GM12878 (cell line): ENCODE measurements at regions not wholly inside any gene's neighbourhood (a gene's known extent, or its start where the extent isn't known, plus 50 kb on each side); places are given as distances from the start of the nearest gene placed in this dataset.

Source experiments
- ATAC-seq: fragments of 200-7000 bp; cut with Tn5 transposase; 3 replicates; pipeline ENCODE4 v1.9.1; 2020; ENCODE audit warnings: mild to moderate bottlenecking, moderate library complexity
- BruUV-seq: library from RNA; stranded (reverse); fragments of 400-500 nt; replicated peaks from 2 replicates; lab custom pipeline; 2021; lab: Mats Ljungman, UMichigan
- CTCF ChIA-PET: fragments of 300-600 bp; sonication (Branson Sonifier 250); formaldehyde crosslinking; extraction: SDS; loops from one replicate; lab custom pipeline; 2021; ENCODE audit warnings: inconsistent platforms; lab: Yijun Ruan, JAX
- POLR2A ChIA-PET: fragments of 350-600 bp; formaldehyde crosslinking; extraction: SDS; loops from one replicate; lab custom pipeline; 2021; ENCODE audit warnings: inconsistent platforms; lab: Charles Lee
- RAD21 ChIA-PET: fragments of 300-600 bp; sonication (Branson Sonifier 250); formaldehyde crosslinking; loops from one replicate; lab custom pipeline; 2023; ENCODE audit warnings: antibody characterized with exemption; ENCODE audit not compliant: unreplicated experiment; lab: Charles Lee
- SMC1A ChIA-PET: fragments of 300-600 bp; sonication (Branson Sonifier 250); formaldehyde crosslinking; loops from one replicate; lab custom pipeline; 2023; ENCODE audit not compliant: unreplicated experiment, uncharacterized antibody; lab: Charles Lee
- DNase-seq: peaks from one replicate; pipeline ENCODE4 v3.0.0-alpha.2; 2011; ENCODE audit warnings: low read depth, low spot score
- FAIRE-seq: peaks from 3 replicates; lab custom pipeline; 2011; peaks lifted over from hg19 to GRCh38; lab: Jason Lieb, UNC
- H2AFZ ChIP-seq: 2 replicates; pipeline ENCODE4 v1.6.0; 2011; ENCODE audit warnings: low read depth, low read length, control low read depth; ENCODE audit not compliant: control insufficient read depth
- H3K27ac ChIP-seq: 2 replicates; pipeline ENCODE4 v1.5.1; 2011; ENCODE audit warnings: control low read depth; ENCODE audit not compliant: control insufficient read depth, insufficient read depth
- H3K27me3 ChIP-seq, 2 experiments: replicated peaks in 1 of 2; 2 replicates each; pipeline versions ENCODE4 v1.6.0 to v1.6.1; 2011; ENCODE audit warnings: low read length in 1 of 2; ENCODE audit not compliant: control insufficient read depth in 2 of 2, insufficient read depth in 2 of 2
- H3K36me3 ChIP-seq, 2 experiments: 2 replicates each; pipeline ENCODE4 v1.5.1; 2011; ENCODE audit warnings: low read length in 1 of 2; ENCODE audit not compliant: control insufficient read depth in 2 of 2, insufficient read depth in 2 of 2
- H3K4me1 ChIP-seq: 2 replicates; pipeline ENCODE4 v1.6.1; 2011; ENCODE audit warnings: mild to moderate bottlenecking, low read length, moderate library complexity, mixed read lengths; ENCODE audit not compliant: control insufficient read depth, insufficient read depth
- H3K4me2 ChIP-seq: 2 replicates; pipeline ENCODE4 v1.6.0; 2011; ENCODE audit warnings: control low read depth; ENCODE audit not compliant: control insufficient read depth, insufficient read depth
- H3K4me3 ChIP-seq: fragments of 200-600 bp; sonication (generic); 2 replicates; pipeline ENCODE4 v1.5.1; 2016
- H3K79me2 ChIP-seq: 2 replicates; pipeline ENCODE4 v1.6.0; 2011; ENCODE audit warnings: low read length; ENCODE audit not compliant: control insufficient read depth, insufficient read depth
- H3K9ac ChIP-seq: 2 replicates; pipeline ENCODE4 v1.8.0; 2011; ENCODE audit warnings: low read length, control low read depth, mixed read lengths; ENCODE audit not compliant: control insufficient read depth, insufficient read depth
- H3K9me3 ChIP-seq: replicated peaks from 3 replicates; pipeline ENCODE4 v1.5.1; 2011; ENCODE audit warnings: mild to moderate bottlenecking, low read length; ENCODE audit not compliant: control insufficient read depth, insufficient read depth
- H4K20me1 ChIP-seq: 2 replicates; pipeline ENCODE4 v1.6.0; 2011; ENCODE audit not compliant: control insufficient read depth, insufficient read depth
- BMI1 ChIP-seq: fragments of 450-650 bp; IDR thresholded peaks from 2 replicates; pipeline ENCODE4 v1.6.1; 2016; ENCODE audit warnings: mild to moderate bottlenecking, moderate library complexity, borderline replicate concordance
- BRCA1 ChIP-seq: IDR thresholded peaks from 2 replicates; pipeline ENCODE4 v1.6.1; 2011; ENCODE audit warnings: low read depth, low read length, improper control_type of control experiment
- FOXM1 ChIP-seq: IDR thresholded peaks from 2 replicates; pipeline ENCODE4 v1.6.1; 2012; ENCODE audit warnings: low read depth, mild to moderate bottlenecking, inconsistent platforms, low read length, moderate library complexity
- GABPA ChIP-seq: IDR thresholded peaks from 2 replicates; pipeline ENCODE4 v1.6.1; 2014; ENCODE audit warnings: antibody characterized with exemption, low read depth, mild to moderate bottlenecking, inconsistent platforms
- IKZF2 ChIP-seq, 2 experiments: fragments of 450-650 bp; IDR thresholded peaks; 2 replicates each; pipeline ENCODE4 v1.6.1; 2017; ENCODE audit warnings: mild to moderate bottlenecking in 2 of 2, moderate library complexity in 2 of 2
- KLF5 ChIP-seq: fragments of 450-650 bp; IDR thresholded peaks from 2 replicates; pipeline ENCODE4 v1.6.1; 2014; ENCODE audit warnings: mild to moderate bottlenecking; ENCODE audit not compliant: partially characterized antibody
- NFIC ChIP-seq: IDR thresholded peaks from 2 replicates; pipeline ENCODE4 v1.6.1; 2012; ENCODE audit warnings: low read depth, mild to moderate bottlenecking, inconsistent platforms, low read length, moderate library complexity
- NFXL1 ChIP-seq: fragments of 450-650 bp; IDR thresholded peaks from 2 replicates; pipeline ENCODE4 v1.6.1; 2017; ENCODE audit warnings: antibody characterized with exemption, mild to moderate bottlenecking, borderline replicate concordance
- NR2C2 ChIP-seq: IDR thresholded peaks from 2 replicates; pipeline ENCODE4 v1.6.1; 2011; ENCODE audit warnings: borderline replicate concordance, low read depth; ENCODE audit not compliant: control insufficient read depth, insufficient read length
- PAX8 ChIP-seq: fragments of 450-650 bp; IDR thresholded peaks from 2 replicates; pipeline ENCODE4 v1.6.1; 2017; ENCODE audit warnings: mild to moderate bottlenecking, moderate library complexity
- RCOR1 ChIP-seq: conservative IDR thresholded peaks from 2 replicates; pipeline ENCODE4 v1.6.1; 2012; ENCODE audit warnings: low read depth, low read length, improper control_type of control experiment
- STAT1 ChIP-seq: fragments of 450-650 bp; conservative IDR thresholded peaks from 2 replicates; pipeline ENCODE4 v1.6.1; 2014; ENCODE audit warnings: antibody characterized with exemption, mild to moderate bottlenecking
- STAT3 ChIP-seq: IDR thresholded peaks from 2 replicates; pipeline ENCODE4 v1.6.1; 2011; ENCODE audit warnings: low read depth, low read length, improper control_type of control experiment
- TARDBP ChIP-seq: IDR thresholded peaks from 2 replicates; pipeline ENCODE4 v1.6.1; 2016; ENCODE audit warnings: borderline replicate concordance
- ZBED1 ChIP-seq: IDR thresholded peaks from 2 replicates; pipeline ENCODE4 v1.6.1; 2016; ENCODE audit warnings: borderline replicate concordance
- ZNF274 ChIP-seq: IDR thresholded peaks from one replicate; pipeline ENCODE4 v1.8.0; 2011; ENCODE audit not compliant: insufficient read length, insufficient read depth
- WGBS: methylation state at CpG from one replicate; pipeline ENCODE4 v1.1.6; 2016; ENCODE audit warnings: low lambda C conversion rate; ENCODE audit not compliant: insufficient replicate concordance, insufficient coverage; ENCODE audit errors: missing lambda C conversion rate; 5-methylcytosine and 5-hydroxymethylcytosine counted together
- in situ Hi-C: fragments of 300-500 bp; cut with MboI; formaldehyde crosslinking; loops from 9 replicates; pipeline ENCODE4 v1.14.3; 2018; ENCODE audit warnings: mixed read lengths
- intact Hi-C: fragments of 100-400 bp; cut with micrococcal nuclease; formaldehyde crosslinking; loops from one replicate; pipeline ENCODE4 v1.14.2; 2022; ENCODE audit not compliant: unreplicated experiment
- TF ChIP-seq, protein P1 (sequence below): IDR thresholded peaks from 2 replicates; pipeline ENCODE4 v1.6.1; 2012; ENCODE audit warnings: low read depth, low read length, improper control_type of control experiment
- TF ChIP-seq, protein P2 (sequence below): fragments of 450-650 bp; formaldehyde crosslinking; IDR thresholded peaks from 2 replicates; pipeline ENCODE4 v1.4.0; 2022; ENCODE audit warnings: mild to moderate bottlenecking, moderate library complexity
- TF ChIP-seq, protein P3 (sequence below): IDR thresholded peaks from 2 replicates; pipeline ENCODE4 v1.6.1; 2012; ENCODE audit warnings: low read length, inconsistent platforms

DNA sequence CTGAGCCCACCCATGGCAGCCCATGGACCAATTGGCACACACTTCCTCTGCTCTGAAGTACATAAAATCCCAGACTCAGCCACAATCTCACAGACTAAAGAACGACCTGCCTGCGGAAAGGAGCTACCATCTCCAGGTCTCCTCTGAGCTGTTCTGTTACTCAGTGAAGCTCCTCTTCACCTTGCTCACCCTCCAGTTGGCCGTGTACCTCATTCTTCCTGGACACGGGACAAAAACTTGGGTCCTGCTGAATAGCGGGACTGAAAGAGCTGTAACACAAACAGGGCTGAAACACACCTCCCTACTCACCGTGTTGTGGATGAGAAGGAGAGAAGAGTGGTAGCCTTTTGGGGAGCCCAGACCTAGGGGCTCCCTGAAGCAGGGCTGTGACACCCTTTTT, 128.7 kb downstream of the GAS1 start:
- TF ChIP-seq PAX8 (no peak), NR2C2 (no peak), GABPA (no peak), FOXM1 (no peak), STAT3 (no peak), NFXL1 (no peak), STAT1 (no peak), ZBED1 (no peak), ZNF274 (no peak), BRCA1 (no peak), IKZF2 (IDR thresholded peaks at IDR 0.05) (no peak), RCOR1 (no peak), NFIC (no peak), BMI1 (no peak), TARDBP (no peak), KLF5 (no peak)
- TF ChIP-seq, protein P1, sequence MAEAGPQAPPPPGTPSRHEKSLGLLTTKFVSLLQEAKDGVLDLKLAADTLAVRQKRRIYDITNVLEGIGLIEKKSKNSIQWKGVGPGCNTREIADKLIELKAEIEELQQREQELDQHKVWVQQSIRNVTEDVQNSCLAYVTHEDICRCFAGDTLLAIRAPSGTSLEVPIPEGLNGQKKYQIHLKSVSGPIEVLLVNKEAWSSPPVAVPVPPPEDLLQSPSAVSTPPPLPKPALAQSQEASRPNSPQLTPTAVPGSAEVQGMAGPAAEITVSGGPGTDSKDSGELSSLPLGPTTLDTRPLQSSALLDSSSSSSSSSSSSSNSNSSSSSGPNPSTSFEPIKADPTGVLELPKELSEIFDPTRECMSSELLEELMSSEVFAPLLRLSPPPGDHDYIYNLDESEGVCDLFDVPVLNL, result no peak
- TF ChIP-seq, protein P2, sequence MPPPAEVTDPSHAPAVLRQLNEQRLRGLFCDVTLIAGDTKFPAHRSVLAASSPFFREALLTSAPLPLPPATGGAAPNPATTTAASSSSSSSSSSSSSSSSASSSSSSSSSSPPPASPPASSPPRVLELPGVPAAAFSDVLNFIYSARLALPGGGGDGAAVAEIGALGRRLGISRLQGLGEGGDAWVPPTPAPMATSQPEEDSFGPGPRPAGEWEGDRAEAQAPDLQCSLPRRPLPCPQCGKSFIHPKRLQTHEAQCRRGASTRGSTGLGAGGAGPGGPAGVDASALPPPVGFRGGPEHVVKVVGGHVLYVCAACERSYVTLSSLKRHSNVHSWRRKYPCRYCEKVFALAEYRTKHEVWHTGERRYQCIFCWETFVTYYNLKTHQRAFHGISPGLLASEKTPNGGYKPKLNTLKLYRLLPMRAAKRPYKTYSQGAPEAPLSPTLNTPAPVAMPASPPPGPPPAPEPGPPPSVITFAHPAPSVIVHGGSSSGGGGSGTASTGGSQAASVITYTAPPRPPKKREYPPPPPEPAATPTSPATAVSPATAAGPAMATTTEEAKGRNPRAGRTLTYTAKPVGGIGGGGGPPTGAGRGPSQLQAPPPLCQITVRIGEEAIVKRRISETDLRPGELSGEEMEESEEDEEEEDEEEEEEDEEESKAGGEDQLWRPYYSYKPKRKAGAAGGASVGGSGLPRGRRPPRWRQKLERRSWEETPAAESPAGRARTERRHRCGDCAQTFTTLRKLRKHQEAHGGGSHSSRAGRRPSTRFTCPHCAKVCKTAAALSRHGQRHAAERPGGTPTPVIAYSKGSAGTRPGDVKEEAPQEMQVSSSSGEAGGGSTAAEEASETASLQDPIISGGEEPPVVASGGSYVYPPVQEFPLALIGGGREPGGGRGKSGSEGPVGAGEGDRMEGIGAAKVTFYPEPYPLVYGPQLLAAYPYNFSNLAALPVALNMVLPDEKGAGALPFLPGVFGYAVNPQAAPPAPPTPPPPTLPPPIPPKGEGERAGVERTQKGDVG (CRISPR knock-in tag), result no peak
- TF ChIP-seq, protein P3, sequence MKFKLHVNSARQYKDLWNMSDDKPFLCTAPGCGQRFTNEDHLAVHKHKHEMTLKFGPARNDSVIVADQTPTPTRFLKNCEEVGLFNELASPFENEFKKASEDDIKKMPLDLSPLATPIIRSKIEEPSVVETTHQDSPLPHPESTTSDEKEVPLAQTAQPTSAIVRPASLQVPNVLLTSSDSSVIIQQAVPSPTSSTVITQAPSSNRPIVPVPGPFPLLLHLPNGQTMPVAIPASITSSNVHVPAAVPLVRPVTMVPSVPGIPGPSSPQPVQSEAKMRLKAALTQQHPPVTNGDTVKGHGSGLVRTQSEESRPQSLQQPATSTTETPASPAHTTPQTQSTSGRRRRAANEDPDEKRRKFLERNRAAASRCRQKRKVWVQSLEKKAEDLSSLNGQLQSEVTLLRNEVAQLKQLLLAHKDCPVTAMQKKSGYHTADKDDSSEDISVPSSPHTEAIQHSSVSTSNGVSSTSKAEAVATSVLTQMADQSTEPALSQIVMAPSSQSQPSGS, result no peak
- TF ChIP-seq, all 136 proteins: peak for 0
- no peaks in the 10 kb centered on the region; the same call in 2 of the 3 replicates for H3K9me3 ChIP-seq
- no peak overlapping the region for H2AFZ ChIP-seq
- ChIA-PET POLR2A (no interaction called here), RAD21 (no interaction called here), CTCF (no interaction called here), SMC1A (no interaction called here)
- H3K36me3 ChIP-seq, result no peaks in the 10 kb centered on the region
- no TSS peak for BruUV-seq
- H3K27ac ChIP-seq, result no peak overlapping the region
- FAIRE-seq (no peak), DNase-seq (no peak), ATAC-seq (no peak)
- no peak overlapping the region for H3K4me3 ChIP-seq
- H3K4me2 ChIP-seq, result no peak overlapping the region
- H3K9ac ChIP-seq, result no peak overlapping the region
- H4K20me1 ChIP-seq, result no peaks in the 10 kb centered on the region
- in situ Hi-C loops, result no loop called here
- no peaks in the 10 kb centered on the region for H3K27me3 ChIP-seq
- WGBS, result 39% methylated on average over 6 of the region's 6 CpGs
- no peaks in the 10 kb centered on the region for H3K4me1 ChIP-seq
- intact Hi-C loops, result no loop called here
- no peaks in the 10 kb centered on the region for H3K79me2 ChIP-seq
